Kidney (tissue), 13 donors: ENCODE measurements at regions not wholly inside any gene's neighbourhood (a gene's known extent, or its start where the extent isn't known, plus 50 kb on each side); places are given as distances from the start of the nearest gene placed in this dataset.

ENCODE experiments used
- DNase-seq, 5 donors: peaks; one replicate each; pipeline ENCODE4 v3.0.0-alpha.2; 2013 to 2020
- FAIRE-seq: peaks from 2 replicates; lab custom pipeline; 2012; peaks lifted over from hg19 to GRCh38; lab: Jason Lieb, UNC
- H3K27ac ChIP-seq, 2 donors: one replicate each; pipeline ENCODE4 v1.7.0; 2013; ENCODE audit warnings: low read depth in 2 of 2, low read length in 2 of 2, inconsistent platforms in 1 of 2
- H3K27me3 ChIP-seq: one replicate; pipeline ENCODE4 v1.7.1; 2013; ENCODE audit warnings: low read length, inconsistent platforms; ENCODE audit not compliant: control insufficient read depth, insufficient read depth
- H3K36me3 ChIP-seq, 3 donors: one replicate each; pipeline versions ENCODE4 v1.7.0 to v1.7.1; 2013; ENCODE audit warnings: low read length in 3 of 3, control low read depth in 1 of 3, inconsistent platforms in 1 of 3; ENCODE audit not compliant: insufficient read depth in 3 of 3, control insufficient read depth in 2 of 3
- H3K4me1 ChIP-seq, 3 donors: one replicate each; pipeline versions ENCODE4 v1.7.0 to v1.7.1; 2013; ENCODE audit warnings: low read length in 3 of 3, inconsistent platforms in 1 of 3, low read depth in 1 of 3; ENCODE audit not compliant: control insufficient read depth in 2 of 3, insufficient read depth in 2 of 3
- H3K4me3 ChIP-seq, 3 donors: one replicate each; pipeline versions ENCODE4 v1.7.0 to v1.8.1; 2013; ENCODE audit warnings: low read length in 3 of 3, control low read depth in 1 of 3, inconsistent platforms in 1 of 3
- H3K9ac ChIP-seq, 3 donors: one replicate each; pipeline versions ENCODE4 v1.7.0 to v1.7.1; 2013; ENCODE audit warnings: low read length in 3 of 3, control low read depth in 1 of 3, inconsistent platforms in 1 of 3
- H3K9me3 ChIP-seq, 3 donors: one replicate each; pipeline versions ENCODE4 v1.7.0 to v1.7.1; 2013; ENCODE audit warnings: low read length in 3 of 3, control low read depth in 1 of 3, inconsistent platforms in 1 of 3; ENCODE audit not compliant: control insufficient read depth in 2 of 3, insufficient read depth in 1 of 3
- intact Hi-C: fragments of 100-400 bp; cut with DNase I; formaldehyde crosslinking; loops from one replicate; pipeline ENCODE4 v1.11.1; 2022
- TF ChIP-seq, protein P1 (sequence below): IDR thresholded peaks from 3 replicates; pipeline ENCODE4 v1.5.1; 2012; ENCODE audit warnings: mild to moderate bottlenecking, moderate library complexity, borderline replicate concordance; ENCODE audit not compliant: insufficient read depth; ENCODE audit errors: extremely low read depth
- donor health status: control.
- donor health status: control.
- donor health status: control.
- donor health status: control.
- donor health status: control.
- donor health status: DM: yes; HTN: yes; CAD: no.
- donor health status: Normal renal cell carcinoma (clear cell type).

DNA sequence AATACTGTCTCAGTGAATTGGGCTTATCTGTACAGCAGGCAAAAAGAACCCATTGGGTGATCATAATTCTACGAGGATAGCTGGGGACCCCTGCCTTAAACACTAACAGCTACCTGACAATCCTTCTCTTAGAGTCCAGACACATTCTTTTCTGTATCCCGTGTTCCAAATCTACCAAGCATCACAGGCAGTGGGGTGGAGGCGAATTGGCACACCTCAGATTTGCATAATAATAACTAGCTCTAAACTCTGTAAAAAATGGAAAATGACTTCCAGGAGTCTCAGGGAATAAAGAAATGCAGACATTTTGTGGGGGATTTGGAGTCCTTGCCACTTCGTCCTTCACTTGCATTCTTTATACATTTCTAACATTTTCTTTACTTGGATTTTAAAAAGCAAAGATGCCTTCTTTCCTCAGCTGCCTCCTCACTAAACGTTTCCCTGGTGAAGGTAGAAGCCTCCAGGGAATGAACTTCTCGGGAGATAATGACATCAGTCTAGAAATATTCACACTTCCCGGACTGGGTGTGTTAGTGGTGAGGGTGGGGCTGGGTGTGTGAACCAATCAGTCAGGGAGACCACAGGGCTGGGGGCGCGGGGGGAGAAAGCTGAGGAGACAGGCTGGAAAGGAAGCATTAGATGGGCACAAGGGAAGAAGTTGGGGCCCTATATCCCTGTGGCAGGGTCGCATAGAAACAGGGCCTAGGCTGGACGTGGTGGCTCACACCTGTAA is 59.1 kb upstream of the BOD1L2 start:
- TF ChIP-seq, protein P1, sequence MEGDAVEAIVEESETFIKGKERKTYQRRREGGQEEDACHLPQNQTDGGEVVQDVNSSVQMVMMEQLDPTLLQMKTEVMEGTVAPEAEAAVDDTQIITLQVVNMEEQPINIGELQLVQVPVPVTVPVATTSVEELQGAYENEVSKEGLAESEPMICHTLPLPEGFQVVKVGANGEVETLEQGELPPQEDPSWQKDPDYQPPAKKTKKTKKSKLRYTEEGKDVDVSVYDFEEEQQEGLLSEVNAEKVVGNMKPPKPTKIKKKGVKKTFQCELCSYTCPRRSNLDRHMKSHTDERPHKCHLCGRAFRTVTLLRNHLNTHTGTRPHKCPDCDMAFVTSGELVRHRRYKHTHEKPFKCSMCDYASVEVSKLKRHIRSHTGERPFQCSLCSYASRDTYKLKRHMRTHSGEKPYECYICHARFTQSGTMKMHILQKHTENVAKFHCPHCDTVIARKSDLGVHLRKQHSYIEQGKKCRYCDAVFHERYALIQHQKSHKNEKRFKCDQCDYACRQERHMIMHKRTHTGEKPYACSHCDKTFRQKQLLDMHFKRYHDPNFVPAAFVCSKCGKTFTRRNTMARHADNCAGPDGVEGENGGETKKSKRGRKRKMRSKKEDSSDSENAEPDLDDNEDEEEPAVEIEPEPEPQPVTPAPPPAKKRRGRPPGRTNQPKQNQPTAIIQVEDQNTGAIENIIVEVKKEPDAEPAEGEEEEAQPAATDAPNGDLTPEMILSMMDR, result no peak

DNA sequence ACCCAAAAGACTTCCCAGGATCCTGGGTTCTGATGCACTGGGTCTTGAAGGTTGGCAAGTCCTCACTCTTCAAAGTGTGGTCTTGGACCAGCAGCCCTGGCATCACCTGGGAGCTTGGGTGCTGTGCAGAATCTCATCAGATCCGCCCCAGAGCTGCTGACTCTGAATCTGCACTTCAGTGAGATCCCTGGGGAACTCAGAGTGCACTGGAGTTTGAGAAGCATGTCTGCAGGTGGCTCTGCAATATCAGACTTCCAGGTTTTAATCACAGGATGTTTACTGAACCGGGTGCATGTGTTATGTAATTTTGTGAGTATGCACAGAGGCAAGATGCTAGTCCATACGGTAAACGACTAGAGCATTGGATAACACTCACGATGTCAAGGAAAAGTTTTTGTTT is 58.0 kb upstream of the BOD1L2 start:
- no peaks in the 10 kb centered on the region for H3K27me3 ChIP-seq
- H3K27ac ChIP-seq, result no peak overlapping the region
- H3K4me3 ChIP-seq, result no peak overlapping the region
- FAIRE-seq, result no peak
- H3K9me3 ChIP-seq, result no peaks in the 10 kb centered on the region
- H3K36me3 ChIP-seq, result no peaks in the 10 kb centered on the region
- DNase-seq, result no peak
- no peaks in the 10 kb centered on the region for H3K4me1 ChIP-seq
- intact Hi-C loops, result no loop called here
- TF ChIP-seq, protein P1, result no peak
- no peak overlapping the region for H3K9ac ChIP-seq

More for the DNA sequence above, 59.1 kb upstream of the BOD1L2 start:
- FAIRE-seq (no peak), DNase-seq (no peak)
- intact Hi-C loops, result no loop called here
- no peaks in the 10 kb centered on the region for H3K9me3 ChIP-seq
- no peak overlapping the region for H3K27ac ChIP-seq
- no peaks in the 10 kb centered on the region for H3K4me1 ChIP-seq
- no peak overlapping the region for H3K9ac ChIP-seq
- H3K4me3 ChIP-seq, result no peak overlapping the region
- no peaks in the 10 kb centered on the region for H3K27me3 ChIP-seq
- H3K36me3 ChIP-seq, result no peaks in the 10 kb centered on the region

DNA sequence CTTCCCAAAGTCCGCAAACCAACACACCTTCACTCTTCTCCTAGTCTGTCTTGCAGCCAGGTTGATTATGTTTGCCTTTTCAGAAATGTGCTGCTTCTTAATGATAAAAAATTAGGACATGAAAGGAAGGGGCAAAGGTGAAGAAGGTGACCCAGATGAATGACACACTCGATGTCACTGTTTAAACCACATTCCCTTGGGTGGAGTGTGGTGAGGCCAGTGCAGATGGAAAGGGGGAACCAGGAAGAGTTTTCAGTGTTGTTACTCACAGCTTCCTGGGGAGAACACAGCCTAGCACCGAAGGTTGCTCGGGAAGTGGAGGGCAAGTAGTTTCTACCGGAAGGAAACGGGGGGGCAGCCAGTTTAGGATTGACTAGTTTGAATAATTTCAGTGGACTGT is 57.2 kb upstream of the BOD1L2 start:
- TF ChIP-seq, protein P1, result no peak
- intact Hi-C loops, result no loop called here
- DNase-seq (no peak), FAIRE-seq (no peak)
- Histone ChIP-seq H3K4me1 (no peaks in the 10 kb centered on the region), H3K27me3 (no peaks in the 10 kb centered on the region), H3K27ac (no peak overlapping the region), H3K9me3 (no peaks in the 10 kb centered on the region), H3K9ac (no peak overlapping the region), H3K36me3 (no peaks in the 10 kb centered on the region), H3K4me3 (no peak overlapping the region)

DNA sequence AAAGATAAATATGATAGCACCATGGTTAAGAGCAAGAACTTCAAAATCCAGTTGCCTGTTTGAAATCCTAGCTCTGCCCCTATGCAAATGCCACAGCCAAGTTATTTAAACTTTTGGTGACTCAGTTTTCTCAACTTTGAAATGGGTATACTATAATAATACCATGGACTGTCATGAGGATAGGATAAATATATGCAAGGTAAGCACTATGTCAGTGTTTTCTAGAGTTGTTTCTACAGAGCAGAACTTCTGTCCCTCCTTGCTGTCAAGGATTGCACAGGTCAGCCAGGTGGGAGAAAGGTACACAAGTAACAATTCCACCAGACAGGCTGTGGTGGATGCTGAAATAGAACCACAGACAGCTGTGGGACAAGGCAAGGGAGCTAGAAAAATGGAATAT is 55.7 kb upstream of the BOD1L2 start:
- DNase-seq (no peak), FAIRE-seq (no peak)
- intact Hi-C loops, result no loop called here
- H3K27me3 ChIP-seq, result no peaks in the 10 kb centered on the region
- H3K9me3 ChIP-seq, result no peaks in the 10 kb centered on the region
- no peak overlapping the region for H3K9ac ChIP-seq
- H3K27ac ChIP-seq, result no peak overlapping the region
- H3K4me3 ChIP-seq, result no peak overlapping the region
- no peaks in the 10 kb centered on the region for H3K36me3 ChIP-seq
- no peaks in the 10 kb centered on the region for H3K4me1 ChIP-seq
- TF ChIP-seq, protein P1, result no peak
